Prostate gland (tissue), 2 donors: ENCODE measurements at regions not wholly inside any gene's neighbourhood (a gene's known extent, or its start where the extent isn't known, plus 50 kb on each side); places are given as distances from the start of the nearest gene placed in this dataset.

ENCODE experiments used
- DNase-seq: peaks from one replicate; pipeline ENCODE4 v3.0.0-alpha.2; 2019; ENCODE audit warnings: low spot score
- H3K27ac ChIP-seq, 2 donors: fragments of 200-600 bp; sonication (generic); 2 replicates each; pipeline ENCODE4 v1.5.1; 2017 to 2019
- H3K27me3 ChIP-seq: fragments of 200-600 bp; sonication (generic); replicated peaks from 2 replicates; pipeline ENCODE4 v1.5.1; 2019; ENCODE audit not compliant: insufficient read depth
- H3K36me3 ChIP-seq, 2 donors: fragments of 200-600 bp; sonication (generic); 1 replicate in 1 of 2; 2 replicates in 1 of 2; pipeline versions ENCODE4 v1.5.1 to v1.8.1; 2017 to 2019
- H3K4me1 ChIP-seq: fragments of 200-600 bp; sonication (generic); replicated peaks from 2 replicates; pipeline ENCODE4 v1.5.1; 2019
- H3K4me3 ChIP-seq, 2 donors: fragments of 200-600 bp; sonication (generic); 2 replicates each; pipeline ENCODE4 v1.5.1; 2017 to 2019
- H3K9me3 ChIP-seq: fragments of 200-600 bp; sonication (generic); 2 replicates; pipeline ENCODE4 v1.5.1; 2017
- CTCF ChIP-seq, 4 experiments: fragments of 200-600 bp in 2 of 4; fragments of 450-650 bp in 2 of 4; sonication (generic) in 2 of 4; IDR thresholded peaks; 1 replicate in 3 of 4; 2 replicates in 1 of 4; pipeline ENCODE4 v1.5.1; 2016 to 2019; ENCODE audit warnings: antibody characterized with exemption in 4 of 4, mild to moderate bottlenecking in 2 of 4, moderate library complexity in 2 of 4
- POLR2A ChIP-seq: fragments of 450-650 bp; IDR thresholded peaks from one replicate; pipeline ENCODE4 v1.6.1; 2016; ENCODE audit warnings: antibody characterized with exemption, mild to moderate bottlenecking
- POLR2AphosphoS5 ChIP-seq: sonication (generic); formaldehyde crosslinking; IDR thresholded peaks from one replicate; pipeline ENCODE4 v1.6.1; 2017; ENCODE audit warnings: antibody characterized with exemption
- WGBS: methylation state at CpG from one replicate; pipeline ENCODE4 v1.1.5; 2018; 5-methylcytosine and 5-hydroxymethylcytosine counted together
- intact Hi-C: fragments of 100-400 bp; cut with DNase I; formaldehyde crosslinking; loops from one replicate; pipeline ENCODE4 v1.14.2; 2022

- Histone ChIP-seq H3K4me3 (no peak overlapping the region), H3K27me3 (no peaks in the 10 kb centered on the region), H3K4me1 (no peaks in the 10 kb centered on the region), H3K9me3 (no peaks in the 10 kb centered on the region), H3K36me3 (no peaks in the 10 kb centered on the region), H3K27ac (no peak overlapping the region)
- no peak for TF ChIP-seq POLR2A
- no peak for TF ChIP-seq CTCF (IDR thresholded peaks at IDR 0.05)
- TF ChIP-seq POLR2AphosphoS5: no peak
- no peak for DNase-seq
- intact Hi-C loops: no loop called here
These were observed 81.8 kb upstream of the ELL2 start for GRCh38 chr5:96043446-96043845.

- DNase-seq: no peak
- 44% methylated on average over 2 of the region's 2 CpGs for WGBS
- H3K4me3 ChIP-seq: no peak overlapping the region
- intact Hi-C loops: no loop called here
- no peaks in the 10 kb centered on the region for H3K4me1 ChIP-seq
- H3K9me3 ChIP-seq: no peaks in the 10 kb centered on the region
- no peak overlapping the region for H3K27ac ChIP-seq
- H3K36me3 ChIP-seq: no peaks in the 10 kb centered on the region
- H3K27me3 ChIP-seq: no peaks in the 10 kb centered on the region
- TF ChIP-seq POLR2AphosphoS5 (no peak), POLR2A (no peak), CTCF (IDR thresholded peaks at IDR 0.05) (no peak)
These were observed 75.5 kb upstream of the ELL2 start for GRCh38 chr5:96037128-96037527.

GRCh38 chr5:96036301-96036700 is 74.7 kb upstream of the ELL2 start:
- Histone ChIP-seq H3K4me1 (no peaks in the 10 kb centered on the region), H3K4me3 (no peak overlapping the region), H3K9me3 (no peaks in the 10 kb centered on the region), H3K36me3 (no peaks in the 10 kb centered on the region), H3K27ac (no peak overlapping the region), H3K27me3 (no peaks in the 10 kb centered on the region)
- TF ChIP-seq POLR2AphosphoS5 (no peak), POLR2A (no peak), CTCF (IDR thresholded peaks at IDR 0.05) (no peak)
- intact Hi-C loops: no loop called here
- DNase-seq: no peak
- WGBS: 61% methylated on average over 1 of the region's 1 CpG

- no peak for TF ChIP-seq POLR2AphosphoS5
- no peak for TF ChIP-seq POLR2A
- no peak for TF ChIP-seq CTCF (IDR thresholded peaks at IDR 0.05)
- Histone ChIP-seq H3K27me3 (no peaks in the 10 kb centered on the region), H3K4me1 (no peaks in the 10 kb centered on the region), H3K4me3 (no peak overlapping the region), H3K9me3 (no peaks in the 10 kb centered on the region), H3K27ac (no peak overlapping the region), H3K36me3 (no peaks in the 10 kb centered on the region)
- intact Hi-C loops: no loop called here
- no peak for DNase-seq
- WGBS: 94% methylated on average over 3 of the region's 3 CpGs
These were observed 74.1 kb upstream of the ELL2 start for GRCh38 chr5:96035796-96036195.

- no peak for TF ChIP-seq POLR2A
- no peak for TF ChIP-seq POLR2AphosphoS5
- TF ChIP-seq CTCF (IDR thresholded peaks at IDR 0.05): no peak
- WGBS: 74% methylated on average over 1 of the region's 1 CpG
- intact Hi-C loops: no loop called here
These were observed 71.5 kb upstream of the ELL2 start for GRCh38 chr5:96033116-96033515.

More at GRCh38 chr5:96033116-96033515, 71.5 kb upstream of the ELL2 start:
- no peaks in the 10 kb centered on the region for H3K27me3 ChIP-seq
- no peak for DNase-seq
- H3K4me3 ChIP-seq: no peak overlapping the region
- no peak overlapping the region for H3K27ac ChIP-seq
- no peaks in the 10 kb centered on the region for H3K9me3 ChIP-seq
- no peaks in the 10 kb centered on the region for H3K4me1 ChIP-seq
- H3K36me3 ChIP-seq: no peaks in the 10 kb centered on the region
